Smooth muscle cell (in vitro differentiated cells): ENCODE measurements at regions not wholly inside any gene's neighbourhood (a gene's known extent, or its start where the extent isn't known, plus 50 kb on each side); places are given as distances from the start of the nearest gene placed in this dataset. TPM values are rescaled to one million over a fixed set of nuclear protein-coding genes. Genes with fewer than 3 reads are reported as not detected.

ENCODE experiments used
- DNase-seq: peaks from one replicate; lab custom pipeline; 2025; ENCODE audit not compliant: unreplicated experiment; lab: John Stamatoyannopoulos, UW
- H2AFZ ChIP-seq: fragments of 200-600 bp; sonication (generic); 2 replicates; pipeline ENCODE4 v1.6.0; 2016; ENCODE audit warnings: antibody characterized with exemption, low read depth, mild to moderate bottlenecking
- H3F3A ChIP-seq: fragments of 200-600 bp; sonication (generic); 2 replicates; pipeline ENCODE4 v1.6.0; 2017; ENCODE audit warnings: antibody characterized with exemption, low read depth
- H3K27ac ChIP-seq: fragments of 200-600 bp; sonication (generic); 2 replicates; pipeline ENCODE4 v1.5.1; 2016; ENCODE audit warnings: low read depth, mild to moderate bottlenecking
- H3K27me3 ChIP-seq: fragments of 200-600 bp; sonication (generic); 2 replicates; pipeline ENCODE4 v1.6.1; 2016; ENCODE audit warnings: low read depth, mild to moderate bottlenecking
- H3K36me3 ChIP-seq: fragments of 200-600 bp; sonication (generic); 2 replicates; pipeline ENCODE4 v1.5.1; 2016; ENCODE audit warnings: low read depth
- H3K4me1 ChIP-seq: fragments of 200-600 bp; sonication (generic); 2 replicates; pipeline ENCODE4 v1.5.1; 2016; ENCODE audit warnings: low read depth
- H3K4me2 ChIP-seq: fragments of 200-600 bp; sonication (generic); 2 replicates; pipeline ENCODE4 v1.6.0; 2016; ENCODE audit warnings: mild to moderate bottlenecking
- H3K4me3 ChIP-seq: fragments of 200-600 bp; sonication (generic); 2 replicates; pipeline ENCODE4 v1.5.1; 2016; ENCODE audit warnings: mild to moderate bottlenecking
- H3K79me2 ChIP-seq: fragments of 200-600 bp; sonication (generic); 2 replicates; pipeline ENCODE4 v1.6.0; 2016; ENCODE audit warnings: low read depth, mild to moderate bottlenecking
- H3K9ac ChIP-seq: fragments of 200-600 bp; sonication (generic); 2 replicates; pipeline ENCODE4 v1.6.0; 2016; ENCODE audit warnings: low read depth
- H3K9me3 ChIP-seq: fragments of 200-600 bp; sonication (generic); replicated peaks from 2 replicates; pipeline ENCODE4 v1.5.1; 2016; ENCODE audit warnings: low read depth
- H4K20me1 ChIP-seq: fragments of 200-600 bp; sonication (generic); 2 replicates; pipeline ENCODE4 v1.6.0; 2016; ENCODE audit warnings: low read depth
- CTCF ChIP-seq: fragments of 200-600 bp; sonication (generic); IDR thresholded peaks from 2 replicates; pipeline ENCODE4 v1.5.1; 2017; ENCODE audit warnings: borderline replicate concordance, mild to moderate bottlenecking, antibody characterized with exemption; ENCODE audit not compliant: insufficient read depth, poor library complexity, severe bottlenecking
- WGBS: methylation state at CpG from one replicate; pipeline ENCODE4 v1.1.7; 2016; ENCODE audit warnings: low lambda C conversion rate; 5-methylcytosine and 5-hydroxymethylcytosine counted together
- small RNA-seq: library from RNA; depleted of rRNA; stranded (forward); fragments of <200 nt; gene quantifications from one replicate; pipeline ENCODE3, GENCODE V24; 2014

- no peaks in the 10 kb centered on the region for H4K20me1 ChIP-seq
- no peak overlapping the region for H2AFZ ChIP-seq
- no peak overlapping the region for H3K9ac ChIP-seq
- H3K79me2 ChIP-seq: no peaks in the 10 kb centered on the region
- no peak for TF ChIP-seq CTCF
- no peaks in the 10 kb centered on the region for H3K9me3 ChIP-seq
- 66% methylated on average over 10 of the region's 10 CpGs for WGBS
- DNase-seq: no peak
- no peaks in the 10 kb centered on the region for H3K36me3 ChIP-seq
- H3K4me3 ChIP-seq: no peak overlapping the region
- no peak overlapping the region for H3K4me2 ChIP-seq
- no peaks in the 10 kb centered on the region for H3K27me3 ChIP-seq
- H3F3A ChIP-seq: no peaks in the 10 kb centered on the region
- H3K4me1 ChIP-seq: no peaks in the 10 kb centered on the region
- no peak overlapping the region for H3K27ac ChIP-seq
Measured at GRCh38 chr10:126854726-126855495, 50.3 kb upstream of the DOCK1 start.

Small RNA genes lying in the stretch of these regions (small RNA-seq; reads per million reads assigned to genes)
- not detected for gene RF00271
